Liver (tissue), 8 donors: ENCODE measurements at regions not wholly inside any gene's neighbourhood (a gene's known extent, or its start where the extent isn't known, plus 50 kb on each side); places are given as distances from the start of the nearest gene placed in this dataset.

Source experiments
- DNase-seq: peaks from one replicate; pipeline ENCODE4 v3.0.0-alpha.2; 2017; ENCODE audit warnings: low spot score
- H3K27ac ChIP-seq, 2 donors: one replicate each; pipeline ENCODE4 v1.7.0; 2013; ENCODE audit warnings: inconsistent platforms in 2 of 2, low read length in 2 of 2, control low read depth in 1 of 2, low read depth in 1 of 2, mild to moderate bottlenecking in 1 of 2
- H3K27me3 ChIP-seq, 4 donors: one replicate each; pipeline versions ENCODE4 v1.6.1 to v1.7.0; 2013; ENCODE audit warnings: low read length in 3 of 4, inconsistent platforms in 1 of 4, mild to moderate bottlenecking in 1 of 4, moderate library complexity in 1 of 4; ENCODE audit not compliant: control insufficient read depth in 4 of 4, insufficient read depth in 4 of 4
- H3K36me3 ChIP-seq, 4 donors: one replicate each; pipeline versions ENCODE4 v1.6.1 to v1.7.0; 2013; ENCODE audit warnings: low read length in 3 of 4, mild to moderate bottlenecking in 3 of 4, low read depth in 1 of 4, moderate library complexity in 1 of 4; ENCODE audit not compliant: control insufficient read depth in 4 of 4, insufficient read depth in 3 of 4
- H3K4me1 ChIP-seq, 4 donors: one replicate each; pipeline versions ENCODE4 v1.6.1 to v1.7.0; 2013; ENCODE audit warnings: low read length in 3 of 4, mild to moderate bottlenecking in 3 of 4, moderate library complexity in 1 of 4; ENCODE audit not compliant: control insufficient read depth in 4 of 4, insufficient read depth in 4 of 4
- H3K4me3 ChIP-seq, 3 donors: one replicate each; pipeline versions ENCODE4 v1.6.1 to v1.7.0; 2013; ENCODE audit warnings: low read length in 3 of 3, control low read depth in 1 of 3, low read depth in 1 of 3, mild to moderate bottlenecking in 1 of 3
- H3K9ac ChIP-seq, 2 donors: one replicate each; pipeline ENCODE4 v1.7.0; 2013; ENCODE audit warnings: low read length in 2 of 2, mild to moderate bottlenecking in 2 of 2, moderate library complexity in 2 of 2, control low read depth in 1 of 2, low read depth in 1 of 2
- H3K9me3 ChIP-seq, 4 donors: one replicate each; pipeline versions ENCODE4 v1.6.1 to v1.7.0; 2013; ENCODE audit warnings: low read length in 3 of 4; ENCODE audit not compliant: control insufficient read depth in 4 of 4
- ATF3 ChIP-seq: IDR thresholded peaks from 2 replicates; pipeline ENCODE4 v1.6.1; 2016; ENCODE audit warnings: antibody characterized with exemption
- CTCF ChIP-seq: fragments of 150-350 bp; IDR thresholded peaks from 2 replicates; pipeline ENCODE4 v1.5.1; 2017; ENCODE audit warnings: improper control_type of control experiment, low read depth, low read length; ENCODE audit not compliant: missing input control
- FOXA1 ChIP-seq: IDR thresholded peaks from 2 replicates; pipeline ENCODE4 v1.6.1; 2016; ENCODE audit warnings: antibody characterized with exemption
- FOXA2 ChIP-seq: IDR thresholded peaks from 2 replicates; pipeline ENCODE4 v1.6.1; 2016; ENCODE audit warnings: antibody characterized with exemption
- GABPA ChIP-seq, 2 donors: IDR thresholded peaks in 1 of 2; conservative IDR thresholded peaks in 1 of 2; 2 replicates each; pipeline ENCODE4 v1.6.1; 2016; ENCODE audit warnings: antibody characterized with exemption in 2 of 2, mild to moderate bottlenecking in 1 of 2, moderate library complexity in 1 of 2
- HNF4A ChIP-seq, 2 donors: conservative IDR thresholded peaks; 2 replicates each; pipeline ENCODE4 v1.6.1; 2016; ENCODE audit warnings: antibody characterized with exemption in 2 of 2, mild to moderate bottlenecking in 2 of 2
- HNF4G ChIP-seq: IDR thresholded peaks from 2 replicates; pipeline ENCODE4 v1.6.1; 2016; ENCODE audit warnings: antibody characterized with exemption
- NR2F2 ChIP-seq: IDR thresholded peaks from 2 replicates; pipeline ENCODE4 v1.6.1; 2016; ENCODE audit warnings: antibody characterized with exemption
- REST ChIP-seq: IDR thresholded peaks from 2 replicates; pipeline ENCODE4 v1.6.1; 2016; ENCODE audit warnings: antibody characterized with exemption, mild to moderate bottlenecking
- RXRA ChIP-seq, 2 donors: IDR thresholded peaks; 2 replicates each; pipeline ENCODE4 v1.6.1; 2017 to 2018; ENCODE audit warnings: antibody characterized with exemption in 2 of 2, mild to moderate bottlenecking in 1 of 2
- SP1 ChIP-seq: IDR thresholded peaks from 2 replicates; pipeline ENCODE4 v1.6.1; 2018; ENCODE audit warnings: antibody characterized with exemption, mild to moderate bottlenecking
- YY1 ChIP-seq: IDR thresholded peaks from 2 replicates; pipeline ENCODE4 v1.6.1; 2016; ENCODE audit warnings: antibody characterized with exemption, mild to moderate bottlenecking
- ZBTB33 ChIP-seq: IDR thresholded peaks from 2 replicates; pipeline ENCODE4 v1.6.1; 2016; ENCODE audit warnings: antibody characterized with exemption
- WGBS: extraction: QIAGEN DNeasy Blood & Tissue Kit; methylation state at CpG from one replicate; pipeline ENCODE4 v1.1.7; 2013; 5-methylcytosine and 5-hydroxymethylcytosine counted together
- donor health status: healthy.
- donor health status: healthy.
- donor health status: healthy.
- donor health status: healthy.
- donor health status: healthy.

GRCh38 chr12:66885115-66885875, 206.4 kb upstream of the GRIP1 start:
- no peaks in the 10 kb centered on the region for H3K9me3 ChIP-seq
- TF ChIP-seq ATF3 (no peak), HNF4G (no peak), YY1 (no peak), CTCF (no peak), REST (no peak), GABPA (IDR thresholded peaks at IDR 0.05 in 1 of 2, conservative IDR thresholded peaks at IDR 0.05 in 1 of 2) (no peak)
- H3K27me3 ChIP-seq: no peaks in the 10 kb centered on the region
- H3K4me1 ChIP-seq: no peaks in the 10 kb centered on the region
- H3K36me3 ChIP-seq: no peaks in the 10 kb centered on the region
- no peak for DNase-seq
- 69% methylated on average over 13 of the region's 13 CpGs for WGBS
- H3K9ac ChIP-seq: no peak overlapping the region
- H3K27ac ChIP-seq: no peak overlapping the region
- no peak overlapping the region for H3K4me3 ChIP-seq

GRCh38 chr12:66896797-66897196, 217.9 kb upstream of the GRIP1 start:
- no peak for DNase-seq
- Histone ChIP-seq H3K9me3 (peaks cover 0 to 1% (median 0%) of the 10 kb centered on the region in 4 donors), H3K36me3 (no peaks in the 10 kb centered on the region), H3K4me1 (no peaks in the 10 kb centered on the region), H3K4me3 (no peak overlapping the region), H3K9ac (no peak overlapping the region), H3K27me3 (no peaks in the 10 kb centered on the region), H3K27ac (no peak overlapping the region)
- TF ChIP-seq YY1 (no peak), FOXA2 (no peak), NR2F2 (no peak), RXRA (IDR thresholded peaks at IDR 0.05) (no peak), GABPA (IDR thresholded peaks at IDR 0.05 in 1 of 2, conservative IDR thresholded peaks at IDR 0.05 in 1 of 2) (no peak), SP1 (no peak), FOXA1 (no peak), ZBTB33 (no peak), HNF4A (conservative IDR thresholded peaks at IDR 0.05) (no peak)
- WGBS: 60% methylated on average over 8 of the region's 8 CpGs
